Upper lobe of left lung (tissue), 6 donors: ENCODE measurements at regions not wholly inside any gene's neighbourhood (a gene's known extent, or its start where the extent isn't known, plus 50 kb on each side); places are given as distances from the start of the nearest gene placed in this dataset.

Experiments
- ATAC-seq, 2 donors: fragments of 200-7000 bp; cut with Tn5 transposase; one replicate each; pipeline ENCODE4 v1.9.1; 2022; ENCODE audit warnings: mild to moderate bottlenecking in 2 of 2, moderate library complexity in 2 of 2; ENCODE audit not compliant: low FRiP score in 2 of 2
- DNase-seq, 2 donors: peaks; one replicate each; pipeline ENCODE4 v3.0.0-alpha.2; 2019 to 2020
- H3K27ac ChIP-seq, 4 donors: fragments of 200-600 bp; sonication (generic); one replicate each; pipeline ENCODE4 v1.5.1; 2016 to 2019
- H3K27me3 ChIP-seq, 4 donors: fragments of 200-600 bp; sonication (generic); one replicate each; pipeline ENCODE4 v1.5.1; 2017 to 2019
- H3K36me3 ChIP-seq, 4 donors: fragments of 200-600 bp; sonication (generic); one replicate each; pipeline ENCODE4 v1.5.1; 2016 to 2019
- H3K4me1 ChIP-seq, 4 donors: fragments of 200-600 bp; sonication (generic); one replicate each; pipeline ENCODE4 v1.5.1; 2018 to 2019
- H3K4me3 ChIP-seq, 4 donors: fragments of 200-600 bp; sonication (generic); one replicate each; pipeline ENCODE4 v1.5.1; 2017 to 2019; ENCODE audit warnings: mild to moderate bottlenecking in 2 of 4, moderate library complexity in 1 of 4
- H3K9me3 ChIP-seq, 4 donors: fragments of 200-600 bp; sonication (generic); one replicate each; pipeline ENCODE4 v1.5.1; 2018 to 2019
- CTCF ChIP-seq, 6 experiments: fragments of 450-650 bp in 4 of 6; fragments of 200-600 bp in 2 of 6; sonication (generic) in 2 of 6; IDR thresholded peaks; one replicate each; pipeline ENCODE4 v1.5.1; 2016 to 2019; ENCODE audit warnings: antibody characterized with exemption in 6 of 6
- EP300 ChIP-seq, 4 donors: sonication (generic); formaldehyde crosslinking; IDR thresholded peaks; one replicate each; pipeline ENCODE4 v1.5.1; 2017; ENCODE audit warnings: antibody characterized with exemption in 4 of 4, control low read depth in 2 of 4
- POLR2A ChIP-seq, 4 donors: fragments of 450-650 bp; IDR thresholded peaks; one replicate each; pipeline ENCODE4 v1.5.1; 2016 to 2017; ENCODE audit warnings: antibody characterized with exemption in 4 of 4, mild to moderate bottlenecking in 2 of 4
- POLR2AphosphoS5 ChIP-seq, 2 donors: sonication (generic); formaldehyde crosslinking; IDR thresholded peaks; one replicate each; pipeline ENCODE4 v1.5.1; 2017; ENCODE audit warnings: antibody characterized with exemption in 2 of 2
- WGBS, 2 donors: methylation state at CpG; one replicate each; pipeline ENCODE4 v1.1.5; 2017 to 2018; 5-methylcytosine and 5-hydroxymethylcytosine counted together
- donor health status: DM: no; HTN: no; CAD: no; lungs with moderate emphysema.
- donor health status: DM: no; HTN: yes; CAD: no; lungs with severe emphysema.

GRCh38 chr12:89906824-89907223 lies 198.2 kb upstream of the ATP2B1 start:
- Histone ChIP-seq H3K27me3 (no peaks in the 10 kb centered on the region), H3K9me3 (no peaks in the 10 kb centered on the region), H3K4me1 (no peaks in the 10 kb centered on the region), H3K27ac (no peak overlapping the region), H3K4me3 (no peak overlapping the region), H3K36me3 (no peaks in the 10 kb centered on the region)
- 80 to 87% methylated on average over 4 of the region's 4 CpGs for WGBS, 2 donors
- DNase-seq (no peak), ATAC-seq (no peak)
- TF ChIP-seq POLR2A (IDR thresholded peaks at IDR 0.05) (no peak), EP300 (IDR thresholded peaks at IDR 0.05) (no peak), CTCF (IDR thresholded peaks at IDR 0.05) (no peak), POLR2AphosphoS5 (IDR thresholded peaks at IDR 0.05) (no peak)

- no peaks in the 10 kb centered on the region for H3K36me3 ChIP-seq
- no peak for TF ChIP-seq POLR2AphosphoS5 (IDR thresholded peaks at IDR 0.05)
- H3K4me1 ChIP-seq, result no peaks in the 10 kb centered on the region
- no peaks in the 10 kb centered on the region for H3K27me3 ChIP-seq
- H3K9me3 ChIP-seq, result no peaks in the 10 kb centered on the region
- DNase-seq (no peak), ATAC-seq (no peak)
- no peak overlapping the region for H3K4me3 ChIP-seq
- H3K27ac ChIP-seq, result no peak overlapping the region
Measured at GRCh38 chr12:89906178-89906577, 197.5 kb upstream of the ATP2B1 start.

GRCh38 chr12:89901906-89902642 lies 193.4 kb upstream of the ATP2B1 start:
- 0 to 42% methylated on average over 1 of the region's 1 CpG for WGBS, 2 donors
- no peaks in the 10 kb centered on the region for H3K36me3 ChIP-seq
- no peaks in the 10 kb centered on the region for H3K9me3 ChIP-seq
- no peak overlapping the region for H3K4me3 ChIP-seq
- H3K27me3 ChIP-seq, result no peaks in the 10 kb centered on the region
- TF ChIP-seq POLR2AphosphoS5 (IDR thresholded peaks at IDR 0.05) (no peak), EP300 (IDR thresholded peaks at IDR 0.05) (no peak)
- no peaks in the 10 kb centered on the region for H3K4me1 ChIP-seq
- no peak overlapping the region for H3K27ac ChIP-seq
- ATAC-seq (no peak), DNase-seq (no peak)

- 49 to 64% methylated on average over 2 of the region's 2 CpGs for WGBS, 2 donors
- H3K27me3 ChIP-seq, result no peaks in the 10 kb centered on the region
Measured at GRCh38 chr12:89901319-89901718, 192.7 kb upstream of the ATP2B1 start.

GRCh38 chr12:89899651-89900050 lies 191.0 kb upstream of the ATP2B1 start:
- TF ChIP-seq POLR2A (IDR thresholded peaks at IDR 0.05), result no peak
- no peak for TF ChIP-seq EP300 (IDR thresholded peaks at IDR 0.05)
- no peak for TF ChIP-seq POLR2AphosphoS5 (IDR thresholded peaks at IDR 0.05)
- no peak for TF ChIP-seq CTCF (IDR thresholded peaks at IDR 0.05)
- H3K27me3 ChIP-seq, result no peaks in the 10 kb centered on the region
- H3K36me3 ChIP-seq, result no peaks in the 10 kb centered on the region
- H3K27ac ChIP-seq, result no peak overlapping the region
- no peaks in the 10 kb centered on the region for H3K9me3 ChIP-seq
- WGBS, 2 donors, result 81% methylated on average over 2 of the region's 2 CpGs
- DNase-seq, result no peak
- no peaks in the 10 kb centered on the region for H3K4me1 ChIP-seq
- H3K4me3 ChIP-seq, result no peak overlapping the region
- no peak for ATAC-seq

More at GRCh38 chr12:89901319-89901718, 192.7 kb upstream of the ATP2B1 start:
- no peaks in the 10 kb centered on the region for H3K4me1 ChIP-seq
- no peak overlapping the region for H3K27ac ChIP-seq
- no peaks in the 10 kb centered on the region for H3K9me3 ChIP-seq
- H3K4me3 ChIP-seq, result no peak overlapping the region
- no peaks in the 10 kb centered on the region for H3K36me3 ChIP-seq
- DNase-seq, result no peak
- peak in 1 of 4 donors; percentile 2 for TF ChIP-seq EP300 (IDR thresholded peaks at IDR 0.05)
- TF ChIP-seq POLR2A (IDR thresholded peaks at IDR 0.05), result no peak
- no peak for ATAC-seq

GRCh38 chr12:89895591-89895990 lies 187.0 kb upstream of the ATP2B1 start:
- Histone ChIP-seq H3K4me1 (no peaks in the 10 kb centered on the region), H3K27me3 (no peaks in the 10 kb centered on the region), H3K36me3 (no peaks in the 10 kb centered on the region), H3K4me3 (no peak overlapping the region), H3K9me3 (no peaks in the 10 kb centered on the region), H3K27ac (no peak overlapping the region)
- no peak for DNase-seq
- 85 to 89% methylated on average over 2 of the region's 2 CpGs for WGBS, 2 donors
- no peak for ATAC-seq
- TF ChIP-seq POLR2AphosphoS5 (IDR thresholded peaks at IDR 0.05), result no peak
- TF ChIP-seq EP300 (IDR thresholded peaks at IDR 0.05), result no peak
- TF ChIP-seq POLR2A (IDR thresholded peaks at IDR 0.05), result no peak
- no peak for TF ChIP-seq CTCF (IDR thresholded peaks at IDR 0.05)
